ENCODE measurements at regions not wholly inside any gene's neighbourhood (a gene's known extent, or its start where the extent isn't known, plus 50 kb on each side); places are given as distances from the start of the nearest gene placed in this dataset.

DNA sequence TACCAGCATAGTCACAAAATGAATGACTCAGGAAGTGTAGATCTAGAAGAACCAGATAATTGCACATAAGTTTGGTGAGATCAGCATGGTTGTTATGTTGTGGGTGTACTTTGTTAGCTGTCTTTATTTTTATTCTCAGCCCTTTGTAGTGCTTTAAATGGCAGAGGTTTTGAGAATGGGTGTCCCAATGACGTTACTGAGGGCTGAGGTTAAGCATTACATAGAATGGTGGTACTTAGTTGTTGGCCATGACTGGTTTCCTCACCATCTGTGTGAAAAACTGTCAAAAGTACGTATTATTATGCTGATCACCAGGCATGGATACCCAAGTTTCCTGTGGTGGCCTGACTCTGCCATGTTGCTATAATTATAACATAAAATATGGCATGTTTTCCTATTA lies 165.8 kb downstream of the UBE2E3 start:
- no peak for TF ChIP-seq EZH2phosphoT487 (IDR thresholded peaks at IDR 0.05)
- TF ChIP-seq, protein P1, sequence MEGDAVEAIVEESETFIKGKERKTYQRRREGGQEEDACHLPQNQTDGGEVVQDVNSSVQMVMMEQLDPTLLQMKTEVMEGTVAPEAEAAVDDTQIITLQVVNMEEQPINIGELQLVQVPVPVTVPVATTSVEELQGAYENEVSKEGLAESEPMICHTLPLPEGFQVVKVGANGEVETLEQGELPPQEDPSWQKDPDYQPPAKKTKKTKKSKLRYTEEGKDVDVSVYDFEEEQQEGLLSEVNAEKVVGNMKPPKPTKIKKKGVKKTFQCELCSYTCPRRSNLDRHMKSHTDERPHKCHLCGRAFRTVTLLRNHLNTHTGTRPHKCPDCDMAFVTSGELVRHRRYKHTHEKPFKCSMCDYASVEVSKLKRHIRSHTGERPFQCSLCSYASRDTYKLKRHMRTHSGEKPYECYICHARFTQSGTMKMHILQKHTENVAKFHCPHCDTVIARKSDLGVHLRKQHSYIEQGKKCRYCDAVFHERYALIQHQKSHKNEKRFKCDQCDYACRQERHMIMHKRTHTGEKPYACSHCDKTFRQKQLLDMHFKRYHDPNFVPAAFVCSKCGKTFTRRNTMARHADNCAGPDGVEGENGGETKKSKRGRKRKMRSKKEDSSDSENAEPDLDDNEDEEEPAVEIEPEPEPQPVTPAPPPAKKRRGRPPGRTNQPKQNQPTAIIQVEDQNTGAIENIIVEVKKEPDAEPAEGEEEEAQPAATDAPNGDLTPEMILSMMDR (IDR thresholded peaks at IDR 0.05), result no peak
- TF ChIP-seq EZH2 (IDR thresholded peaks at IDR 0.05), result no peak

All from neural progenitor cell (in vitro differentiated cells).